Erythroblast (primary cell): ENCODE measurements at regions not wholly inside any gene's neighbourhood (a gene's known extent, or its start where the extent isn't known, plus 50 kb on each side); places are given as distances from the start of the nearest gene placed in this dataset.
"Not testable (repeated sequence)": the region's sequence is repeated elsewhere in the genome, so short reads cannot be mapped to it uniquely, and the experiment has no call there.

ENCODE experiments used
- DNase-seq, 2 experiments: peaks; one replicate each; lab custom pipeline; 2025; lab: John Stamatoyannopoulos, UW
- GATA1 ChIP-seq: IDR thresholded peaks from 2 replicates; pipeline ENCODE4 v1.6.1; 2011; ENCODE audit warnings: low read depth, mild to moderate bottlenecking, control low read depth, low read length, moderate library complexity
- POLR2A ChIP-seq: IDR thresholded peaks from 2 replicates; pipeline ENCODE4 v1.6.1; 2011; ENCODE audit warnings: mild to moderate bottlenecking, low read length

GRCh38 chr2:109719871-109720270 is 74.2 kb upstream of the RGPD5 start:
- DNase-seq = no peak
- TF ChIP-seq POLR2A (no peak), GATA1 (no peak)

GRCh38 chr2:109720380-109721106 is 73.6 kb upstream of the RGPD5 start:
- DNase-seq = no peak
- TF ChIP-seq GATA1 (no peak), POLR2A (no peak)

- no peak for DNase-seq
- TF ChIP-seq POLR2A = no peak
- TF ChIP-seq GATA1 = no peak
These were observed 73.0 kb upstream of the RGPD5 start for GRCh38 chr2:109721135-109721534.

GRCh38 chr2:109721626-109722025 is 72.5 kb upstream of the RGPD5 start:
- no peak for DNase-seq
- no peak for TF ChIP-seq POLR2A
- TF ChIP-seq GATA1 = no peak

- no peak for DNase-seq
- no peak for TF ChIP-seq GATA1
- TF ChIP-seq POLR2A = no peak
These were observed 72.1 kb upstream of the RGPD5 start for GRCh38 chr2:109722026-109722425.

- not testable (repeated sequence) for DNase-seq
These were observed 71.5 kb upstream of the RGPD5 start for GRCh38 chr2:109722640-109723039.

GRCh38 chr2:109723153-109723552 is 71.0 kb upstream of the RGPD5 start:
- not testable (repeated sequence) for DNase-seq

GRCh38 chr2:109724533-109725460 is 69.3 kb upstream of the RGPD5 start:
- DNase-seq = no peak
- TF ChIP-seq GATA1 (no peak), POLR2A (no peak)

- TF ChIP-seq POLR2A (no peak), GATA1 (no peak)
- no peak for DNase-seq
These were observed 67.5 kb upstream of the RGPD5 start for GRCh38 chr2:109726379-109727270.

- TF ChIP-seq POLR2A = no peak
- no peak for TF ChIP-seq GATA1
- DNase-seq = no peak
These were observed 66.1 kb upstream of the RGPD5 start for GRCh38 chr2:109727929-109728447.

GRCh38 chr2:109733746-109734145 is 60.4 kb upstream of the RGPD5 start:
- DNase-seq = not testable (repeated sequence)

- TF ChIP-seq GATA1 = no peak
- DNase-seq = peak in 1 of 2 experiments; percentile 19
These were observed 57.8 kb upstream of the RGPD5 start for GRCh38 chr2:109736177-109736827.
